ENCODE measurements at regions not wholly inside any gene's neighbourhood (a gene's known extent, or its start where the extent isn't known, plus 50 kb on each side); places are given as distances from the start of the nearest gene placed in this dataset.

DNA sequence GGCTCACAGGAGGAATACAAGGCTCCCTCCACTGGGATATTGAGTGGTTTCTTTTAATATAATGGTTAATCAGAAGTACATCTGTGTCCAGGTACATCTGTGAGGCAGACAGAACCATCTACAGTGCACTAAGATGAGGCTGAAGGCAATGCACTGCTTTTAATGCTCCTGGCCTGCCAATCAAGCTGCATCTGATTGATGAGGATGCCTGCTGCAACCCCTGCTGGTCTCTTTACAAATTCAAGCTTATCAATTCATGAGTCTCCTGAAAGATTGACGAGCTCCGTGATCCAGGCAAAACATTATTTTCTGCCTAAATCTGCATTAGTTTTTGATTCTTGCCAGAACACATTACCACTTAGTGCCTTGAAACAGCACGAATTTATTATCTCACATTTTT, 1139.1 kb downstream of the AACS start (continued):
- TF ChIP-seq SAP30 (IDR thresholded peaks at IDR 0.05; ENCODE audit: insufficient read depth, insufficient replicate concordance, low read length): no peak
